WTC11 (cell line): ENCODE measurements at regions not wholly inside any gene's neighbourhood (a gene's known extent, or its start where the extent isn't known, plus 50 kb on each side); places are given as distances from the start of the nearest gene placed in this dataset.

Experiments
- ATAC-seq: fragments of 200-7000 bp; cut with Tn5 transposase; 2 replicates; pipeline ENCODE4 v1.10.0; 2021; ENCODE audit warnings: mild to moderate bottlenecking, moderate library complexity
- CTCF ChIA-PET: fragments of 300-600 bp; sonication (Branson Sonifier 250); formaldehyde crosslinking; loops from one replicate; lab custom pipeline; 2021; ENCODE audit warnings: antibody characterized with exemption; lab: Charles Lee
- POLR2A ChIA-PET: fragments of 350-600 bp; sonication (Branson Sonifier 250); formaldehyde crosslinking; loops from one replicate; lab custom pipeline; 2021; ENCODE audit warnings: antibody characterized with exemption; lab: Charles Lee
- DNase-seq: peaks from one replicate; pipeline ENCODE4 v3.0.0; 2021; ENCODE audit warnings: low spot score
- H3K27ac Mint-ChIP-seq: 2 replicates; pipeline ENCODE4 v1.8.0; 2021; ENCODE audit warnings: mixed read lengths
- H3K27me3 Mint-ChIP-seq: 2 replicates; pipeline ENCODE4 v1.8.0; 2021; ENCODE audit warnings: low read depth, mild to moderate bottlenecking, moderate library complexity, mixed read lengths
- H3K36me3 Mint-ChIP-seq: 2 replicates; pipeline ENCODE4 v1.8.0; 2021; ENCODE audit warnings: mixed read lengths
- H3K4me1 Mint-ChIP-seq: 2 replicates; pipeline ENCODE4 v1.8.0; 2022; ENCODE audit warnings: mixed read lengths
- H3K4me3 Mint-ChIP-seq: 2 replicates; pipeline ENCODE4 v1.8.0; 2021; ENCODE audit warnings: mild to moderate bottlenecking, moderate library complexity, mixed read lengths
- H3K9me3 Mint-ChIP-seq: 2 replicates; pipeline ENCODE4 v1.8.0; 2021; ENCODE audit warnings: mixed read lengths
- CREB1 ChIP-seq: sonication (generic); formaldehyde crosslinking; IDR thresholded peaks from 2 replicates; pipeline ENCODE4 v1.8.0; 2023; ENCODE audit warnings: mild to moderate bottlenecking, missing genetic modification reagents
- EMX1 ChIP-seq: fragments of 250-450 bp; sonication (Bioruptor Pico); IDR thresholded peaks from 2 replicates; pipeline ENCODE4 v1.8.0; 2021; ENCODE audit warnings: mild to moderate bottlenecking
- GTF2I ChIP-seq: fragments of 250-450 bp; sonication (Bioruptor Pico); conservative IDR thresholded peaks from 2 replicates; pipeline ENCODE4 v1.4.0; 2021; ENCODE audit warnings: mild to moderate bottlenecking
- HMGA2 ChIP-seq: fragments of 250-450 bp; sonication (Bioruptor Pico); IDR thresholded peaks from 2 replicates; pipeline ENCODE4 v1.4.0; 2021; ENCODE audit warnings: mild to moderate bottlenecking, moderate library complexity
- IRF2 ChIP-seq: sonication (generic); formaldehyde crosslinking; IDR thresholded peaks from 2 replicates; pipeline ENCODE4 v1.8.0; 2022; ENCODE audit warnings: low read depth, missing genetic modification reagents, borderline replicate concordance
- NFE2L1 ChIP-seq: sonication (generic); formaldehyde crosslinking; IDR thresholded peaks from 2 replicates; pipeline ENCODE4 v1.8.1; 2023; ENCODE audit warnings: missing genetic modification reagents
- NFYB ChIP-seq: sonication (generic); formaldehyde crosslinking; conservative IDR thresholded peaks from 2 replicates; pipeline ENCODE4 v1.8.0; 2022; ENCODE audit warnings: low read depth, missing genetic modification reagents
- NR2C2 ChIP-seq: sonication (generic); formaldehyde crosslinking; IDR thresholded peaks from 2 replicates; pipeline ENCODE4 v1.8.0; 2022; ENCODE audit warnings: mild to moderate bottlenecking, missing genetic modification reagents
- NR3C1 ChIP-seq: sonication (generic); formaldehyde crosslinking; conservative IDR thresholded peaks from 2 replicates; pipeline ENCODE4 v1.8.1; 2023; ENCODE audit warnings: low read depth, mild to moderate bottlenecking, missing genetic modification reagents
- TP53 ChIP-seq: sonication (generic); formaldehyde crosslinking; IDR thresholded peaks from 2 replicates; pipeline ENCODE4 v1.8.1; 2023; ENCODE audit warnings: mild to moderate bottlenecking, missing genetic modification reagents
- ZBTB21 ChIP-seq: sonication (generic); formaldehyde crosslinking; IDR thresholded peaks from 2 replicates; pipeline ENCODE4 v1.8.1; 2023; ENCODE audit warnings: mild to moderate bottlenecking, missing genetic modification reagents, borderline replicate concordance
- TF ChIP-seq, protein P1 (sequence below): sonication (generic); formaldehyde crosslinking; IDR thresholded peaks from 2 replicates; pipeline ENCODE4 v1.8.0; 2022; ENCODE audit warnings: mild to moderate bottlenecking, missing genetic modification reagents
- TF ChIP-seq, protein P2 (sequence below): sonication (generic); formaldehyde crosslinking; conservative IDR thresholded peaks from 2 replicates; pipeline ENCODE4 v1.8.1; 2023; ENCODE audit warnings: mild to moderate bottlenecking, low read depth, missing genetic modification reagents, moderate library complexity
- TF ChIP-seq, protein P3 (sequence below): fragments of 250-450 bp; sonication (Bioruptor Pico); IDR thresholded peaks from 2 replicates; pipeline ENCODE4 v2.1.2; 2022; ENCODE audit warnings: mild to moderate bottlenecking, moderate library complexity
- TF ChIP-seq, protein P4 (sequence below): sonication (generic); formaldehyde crosslinking; IDR thresholded peaks from 2 replicates; pipeline ENCODE4 v1.8.1; 2023; ENCODE audit warnings: mild to moderate bottlenecking, missing genetic modification reagents, moderate library complexity
- TF ChIP-seq, protein P5 (sequence below): sonication (generic); formaldehyde crosslinking; IDR thresholded peaks from 2 replicates; pipeline ENCODE4 v1.8.1; 2023; ENCODE audit warnings: mild to moderate bottlenecking, missing genetic modification reagents, moderate library complexity
- TF ChIP-seq, protein P6 (sequence below): sonication (generic); formaldehyde crosslinking; IDR thresholded peaks from 2 replicates; pipeline ENCODE4 v1.8.1; 2023; ENCODE audit warnings: mild to moderate bottlenecking, missing genetic modification reagents
- TF ChIP-seq, protein P7 (sequence below): sonication (generic); formaldehyde crosslinking; IDR thresholded peaks from 2 replicates; pipeline ENCODE4 v1.8.1; 2022; ENCODE audit warnings: low read depth, mild to moderate bottlenecking, moderate library complexity, missing genetic modification reagents, borderline replicate concordance

DNA sequence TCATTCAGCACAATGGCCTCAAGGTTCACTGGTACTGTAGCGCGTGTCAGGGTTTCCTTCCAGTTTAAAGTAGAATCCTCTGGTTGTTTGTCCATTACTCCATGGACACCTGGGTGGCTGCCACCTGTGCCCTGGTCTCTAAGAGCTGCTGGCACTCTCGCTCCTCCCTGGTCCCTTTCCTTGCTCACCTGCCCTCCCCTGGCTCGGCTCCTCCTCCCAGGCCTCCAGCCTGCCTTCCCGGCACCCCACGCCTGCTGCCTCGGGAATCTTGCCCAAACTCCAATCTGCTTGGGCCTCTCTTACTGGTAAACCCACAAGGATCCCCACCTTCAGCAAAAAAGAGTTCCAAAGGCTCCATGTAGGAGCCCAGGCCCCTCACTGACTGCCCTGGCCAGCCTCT is 154.4 kb upstream of the DIO3 start:
- Mint-ChIP-seq H3K9me3 (no peaks in the 10 kb centered on the region), H3K4me1 (peaks cover 13% of the 10 kb centered on the region), H3K27ac (no peak overlapping the region), H3K27me3 (no peaks in the 10 kb centered on the region), H3K4me3 (no peak overlapping the region), H3K36me3 (no peaks in the 10 kb centered on the region)
- TF ChIP-seq NFE2L1 (CRISPR knock-in tag), result no peak
- CTCF ChIA-PET, result no interaction called here
- DNase-seq, result no peak
- POLR2A ChIA-PET, result no interaction called here
- ATAC-seq, result no peak

DNA sequence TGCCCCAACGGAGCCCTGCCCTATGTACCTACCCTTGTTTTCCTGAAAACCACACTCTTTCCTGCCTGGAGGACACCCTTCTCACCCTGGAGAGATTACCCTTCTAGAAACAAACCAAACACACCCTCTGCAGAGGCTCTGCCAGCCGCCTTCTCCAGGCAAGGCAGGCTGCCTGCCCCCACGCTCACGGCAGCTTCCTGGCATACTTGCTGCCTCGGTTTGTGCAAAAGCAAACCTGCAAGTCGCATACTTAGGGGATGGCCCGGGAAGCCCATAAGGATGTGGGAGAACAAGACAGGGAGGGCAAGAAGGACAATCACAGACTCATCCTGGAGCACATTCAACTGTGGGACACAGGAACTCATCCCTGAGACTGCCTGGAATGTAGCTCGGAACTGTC is 154.0 kb upstream of the DIO3 start:
- Mint-ChIP-seq H3K36me3 (no peaks in the 10 kb centered on the region), H3K9me3 (no peaks in the 10 kb centered on the region), H3K27me3 (no peaks in the 10 kb centered on the region), H3K27ac (no peak overlapping the region), H3K4me3 (no peak overlapping the region), H3K4me1 (peaks cover 13% of the 10 kb centered on the region)
- ChIA-PET CTCF (no interaction called here), POLR2A (no interaction called here)
- DNase-seq, result no peak
- ATAC-seq, result no peak
- TF ChIP-seq, protein P1, sequence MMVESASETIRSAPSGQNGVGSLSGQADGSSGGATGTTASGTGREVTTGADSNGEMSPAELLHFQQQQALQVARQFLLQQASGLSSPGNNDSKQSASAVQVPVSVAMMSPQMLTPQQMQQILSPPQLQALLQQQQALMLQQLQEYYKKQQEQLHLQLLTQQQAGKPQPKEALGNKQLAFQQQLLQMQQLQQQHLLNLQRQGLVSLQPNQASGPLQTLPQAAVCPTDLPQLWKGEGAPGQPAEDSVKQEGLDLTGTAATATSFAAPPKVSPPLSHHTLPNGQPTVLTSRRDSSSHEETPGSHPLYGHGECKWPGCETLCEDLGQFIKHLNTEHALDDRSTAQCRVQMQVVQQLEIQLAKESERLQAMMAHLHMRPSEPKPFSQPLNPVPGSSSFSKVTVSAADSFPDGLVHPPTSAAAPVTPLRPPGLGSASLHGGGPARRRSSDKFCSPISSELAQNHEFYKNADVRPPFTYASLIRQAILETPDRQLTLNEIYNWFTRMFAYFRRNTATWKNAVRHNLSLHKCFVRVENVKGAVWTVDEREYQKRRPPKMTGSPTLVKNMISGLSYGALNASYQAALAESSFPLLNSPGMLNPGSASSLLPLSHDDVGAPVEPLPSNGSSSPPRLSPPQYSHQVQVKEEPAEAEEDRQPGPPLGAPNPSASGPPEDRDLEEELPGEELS (CRISPR knock-in tag), result no peak
- TF ChIP-seq, protein P2, sequence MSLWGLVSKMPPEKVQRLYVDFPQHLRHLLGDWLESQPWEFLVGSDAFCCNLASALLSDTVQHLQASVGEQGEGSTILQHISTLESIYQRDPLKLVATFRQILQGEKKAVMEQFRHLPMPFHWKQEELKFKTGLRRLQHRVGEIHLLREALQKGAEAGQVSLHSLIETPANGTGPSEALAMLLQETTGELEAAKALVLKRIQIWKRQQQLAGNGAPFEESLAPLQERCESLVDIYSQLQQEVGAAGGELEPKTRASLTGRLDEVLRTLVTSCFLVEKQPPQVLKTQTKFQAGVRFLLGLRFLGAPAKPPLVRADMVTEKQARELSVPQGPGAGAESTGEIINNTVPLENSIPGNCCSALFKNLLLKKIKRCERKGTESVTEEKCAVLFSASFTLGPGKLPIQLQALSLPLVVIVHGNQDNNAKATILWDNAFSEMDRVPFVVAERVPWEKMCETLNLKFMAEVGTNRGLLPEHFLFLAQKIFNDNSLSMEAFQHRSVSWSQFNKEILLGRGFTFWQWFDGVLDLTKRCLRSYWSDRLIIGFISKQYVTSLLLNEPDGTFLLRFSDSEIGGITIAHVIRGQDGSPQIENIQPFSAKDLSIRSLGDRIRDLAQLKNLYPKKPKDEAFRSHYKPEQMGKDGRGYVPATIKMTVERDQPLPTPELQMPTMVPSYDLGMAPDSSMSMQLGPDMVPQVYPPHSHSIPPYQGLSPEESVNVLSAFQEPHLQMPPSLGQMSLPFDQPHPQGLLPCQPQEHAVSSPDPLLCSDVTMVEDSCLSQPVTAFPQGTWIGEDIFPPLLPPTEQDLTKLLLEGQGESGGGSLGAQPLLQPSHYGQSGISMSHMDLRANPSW (CRISPR knock-in tag), result no peak
- TF ChIP-seq, protein P3, sequence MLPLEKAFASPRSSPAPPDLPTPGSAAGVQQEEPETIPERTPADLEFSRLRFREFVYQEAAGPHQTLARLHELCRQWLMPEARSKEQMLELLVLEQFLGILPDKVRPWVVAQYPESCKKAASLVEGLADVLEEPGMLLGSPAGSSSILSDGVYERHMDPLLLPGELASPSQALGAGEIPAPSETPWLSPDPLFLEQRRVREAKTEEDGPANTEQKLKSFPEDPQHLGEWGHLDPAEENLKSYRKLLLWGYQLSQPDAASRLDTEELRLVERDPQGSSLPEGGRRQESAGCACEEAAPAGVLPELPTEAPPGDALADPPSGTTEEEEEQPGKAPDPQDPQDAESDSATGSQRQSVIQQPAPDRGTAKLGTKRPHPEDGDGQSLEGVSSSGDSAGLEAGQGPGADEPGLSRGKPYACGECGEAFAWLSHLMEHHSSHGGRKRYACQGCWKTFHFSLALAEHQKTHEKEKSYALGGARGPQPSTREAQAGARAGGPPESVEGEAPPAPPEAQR, result no peak
- TF ChIP-seq, protein P4, sequence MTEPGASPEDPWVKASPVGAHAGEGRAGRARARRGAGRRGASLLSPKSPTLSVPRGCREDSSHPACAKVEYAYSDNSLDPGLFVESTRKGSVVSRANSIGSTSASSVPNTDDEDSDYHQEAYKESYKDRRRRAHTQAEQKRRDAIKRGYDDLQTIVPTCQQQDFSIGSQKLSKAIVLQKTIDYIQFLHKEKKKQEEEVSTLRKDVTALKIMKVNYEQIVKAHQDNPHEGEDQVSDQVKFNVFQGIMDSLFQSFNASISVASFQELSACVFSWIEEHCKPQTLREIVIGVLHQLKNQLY (CRISPR knock-in tag), result no peak
- TF ChIP-seq CREB1 (no peak), IRF2 (CRISPR knock-in tag) (no peak), ZBTB21 (CRISPR knock-in tag) (no peak), HMGA2 (CRISPR knock-in tag) (no peak), TP53 (CRISPR knock-in tag) (no peak), NR2C2 (no peak), NFYB (CRISPR knock-in tag) (no peak), EMX1 (CRISPR knock-in tag) (no peak), NR3C1 (CRISPR knock-in tag) (no peak), GTF2I (CRISPR knock-in tag) (no peak)
- TF ChIP-seq, protein P5, sequence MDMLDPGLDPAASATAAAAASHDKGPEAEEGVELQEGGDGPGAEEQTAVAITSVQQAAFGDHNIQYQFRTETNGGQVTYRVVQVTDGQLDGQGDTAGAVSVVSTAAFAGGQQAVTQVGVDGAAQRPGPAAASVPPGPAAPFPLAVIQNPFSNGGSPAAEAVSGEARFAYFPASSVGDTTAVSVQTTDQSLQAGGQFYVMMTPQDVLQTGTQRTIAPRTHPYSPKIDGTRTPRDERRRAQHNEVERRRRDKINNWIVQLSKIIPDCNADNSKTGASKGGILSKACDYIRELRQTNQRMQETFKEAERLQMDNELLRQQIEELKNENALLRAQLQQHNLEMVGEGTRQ, result no peak
- TF ChIP-seq, protein P6, sequence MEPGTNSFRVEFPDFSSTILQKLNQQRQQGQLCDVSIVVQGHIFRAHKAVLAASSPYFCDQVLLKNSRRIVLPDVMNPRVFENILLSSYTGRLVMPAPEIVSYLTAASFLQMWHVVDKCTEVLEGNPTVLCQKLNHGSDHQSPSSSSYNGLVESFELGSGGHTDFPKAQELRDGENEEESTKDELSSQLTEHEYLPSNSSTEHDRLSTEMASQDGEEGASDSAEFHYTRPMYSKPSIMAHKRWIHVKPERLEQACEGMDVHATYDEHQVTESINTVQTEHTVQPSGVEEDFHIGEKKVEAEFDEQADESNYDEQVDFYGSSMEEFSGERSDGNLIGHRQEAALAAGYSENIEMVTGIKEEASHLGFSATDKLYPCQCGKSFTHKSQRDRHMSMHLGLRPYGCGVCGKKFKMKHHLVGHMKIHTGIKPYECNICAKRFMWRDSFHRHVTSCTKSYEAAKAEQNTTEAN, result no peak
- TF ChIP-seq, protein P7, sequence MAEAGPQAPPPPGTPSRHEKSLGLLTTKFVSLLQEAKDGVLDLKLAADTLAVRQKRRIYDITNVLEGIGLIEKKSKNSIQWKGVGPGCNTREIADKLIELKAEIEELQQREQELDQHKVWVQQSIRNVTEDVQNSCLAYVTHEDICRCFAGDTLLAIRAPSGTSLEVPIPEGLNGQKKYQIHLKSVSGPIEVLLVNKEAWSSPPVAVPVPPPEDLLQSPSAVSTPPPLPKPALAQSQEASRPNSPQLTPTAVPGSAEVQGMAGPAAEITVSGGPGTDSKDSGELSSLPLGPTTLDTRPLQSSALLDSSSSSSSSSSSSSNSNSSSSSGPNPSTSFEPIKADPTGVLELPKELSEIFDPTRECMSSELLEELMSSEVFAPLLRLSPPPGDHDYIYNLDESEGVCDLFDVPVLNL (CRISPR knock-in tag), result no peak
